ENCODE measurements at regions not wholly inside any gene's neighbourhood (a gene's known extent, or its start where the extent isn't known, plus 50 kb on each side); places are given as distances from the start of the nearest gene placed in this dataset.

GRCh38 chr3:160134964-160135363 is 90.3 kb upstream of the C3orf80 start:
- dilution Hi-C loops (cut with HindIII; ENCODE audit: low sequenced_read_pairs, unreplicated experiment) (no loop called here), intact Hi-C loops (cut with micrococcal nuclease) (no loop called here), in situ Hi-C loops (cut with MboI; ENCODE audit: low sequenced_read_pairs) (no loop called here)
- no peak overlapping the region for H2AK9ac ChIP-seq (replicated peaks; ENCODE audit: low read depth, low read length, poor library complexity)
- no peak overlapping the region for H2AK5ac ChIP-seq (ENCODE audit: low read depth, low read length)
- H3K14ac ChIP-seq (replicated peaks; ENCODE audit: low read depth, low read length) = no peak overlapping the region
- peak; percentile 96 for TF ChIP-seq CEBPB (IDR thresholded peaks at IDR 0.05; ENCODE audit: low read depth, low read length)
- no peak for TF ChIP-seq SMC3 (IDR thresholded peaks at IDR 0.05; ENCODE audit: low read depth, low read length)
- TF ChIP-seq MAFK (IDR thresholded peaks at IDR 0.05; ENCODE audit: low read depth, low read length) = no peak
- no peak for TF ChIP-seq NFE2L2 (IDR thresholded peaks at IDR 0.05; ENCODE audit: low read depth, low read length)
- TF ChIP-seq RFX5 (IDR thresholded peaks at IDR 0.05; ENCODE audit: low read depth, low read length) = no peak
- no peak for TF ChIP-seq CHD1 (IDR thresholded peaks at IDR 0.05; ENCODE audit: low read depth, low read length)
- no peak for TF ChIP-seq MXI1 (IDR thresholded peaks at IDR 0.05; ENCODE audit: borderline replicate concordance, low read depth, low read length)
- TF ChIP-seq USF2 (IDR thresholded peaks at IDR 0.05; ENCODE audit: low read depth, low read length) = no peak
- H3K9me1 ChIP-seq (ENCODE audit: insufficient read depth, low read length) = peaks cover 9% of the 10 kb centered on the region
- no peaks in the 10 kb centered on the region for H4K20me1 ChIP-seq (ENCODE audit: insufficient read depth, low read length)
- no peak overlapping the region for H4K5ac ChIP-seq (ENCODE audit: low read depth, low read length)
- no peak overlapping the region for H3K23ac ChIP-seq (ENCODE audit: low read depth, low read length)
- H3K4ac ChIP-seq (ENCODE audit: low read depth, low read length) = no peak overlapping the region; the same call in 1 of the 2 replicates
- H4K8ac ChIP-seq (ENCODE audit: low read depth in 2 of 2, low read length in 2 of 2) = peak overlapping the region in 1 of 2 experiments; percentile 35; a peak in 1 of 4 replicates
- H3K9me3 ChIP-seq (ENCODE audit: control insufficient read depth, insufficient read depth, low read length) = no peaks in the 10 kb centered on the region
- peak overlapping the region; percentile 20; the same call in 1 of the 2 replicates for H2BK120ac ChIP-seq (ENCODE audit: low read depth, low read length)
- WGBS, 2 experiments (ENCODE audit: extremely low coverage in 2 of 2, insufficient read length in 1 of 2) = no CpG with 5 or more reads among the region's 2 CpGs
- 0 out of 3 replicates have a peak overlapping the region, but pooled peaks have one; percentile 34 for H2BK15ac ChIP-seq (ENCODE audit: low read depth, low read length)
- ChIA-PET CTCF (interaction anchor here (0.6 to 0.8 kb wide), 2 partner anchors 16 to 69 kb away, joined by 3 to 4 read pairs; no protein-coding TSS in a partner anchor), POLR2A (ENCODE audit: unreplicated experiment) (no interaction called here)
- H3K56ac ChIP-seq (ENCODE audit: extremely low read depth, insufficient read depth, low read length) = no peak overlapping the region
- ATAC-seq (ENCODE audit: low read depth) (peak; percentile 52), DNase-seq (peak; percentile 75)
- H3K4me2 ChIP-seq (ENCODE audit: low read depth, low read length) = no peak overlapping the region
- H4K91ac ChIP-seq (ENCODE audit: insufficient read depth, low read depth, low read length) = no peak overlapping the region
- H3K4me3 ChIP-seq (ENCODE audit: insufficient read depth, low read depth, low read length) = no peak overlapping the region
- peaks cover 8% of the 10 kb centered on the region for H3K4me1 ChIP-seq (ENCODE audit: control insufficient read depth, insufficient read depth, low read length)
- H2BK5ac ChIP-seq (ENCODE audit: low read depth, low read length, poor library complexity, severe bottlenecking) = no peak overlapping the region
- H3K9ac ChIP-seq (ENCODE audit: low read depth, low read length) = no peak overlapping the region
- H3K27ac ChIP-seq (ENCODE audit: insufficient read depth, low read length) = no peak overlapping the region
- no peaks in the 10 kb centered on the region for H3K27me3 ChIP-seq (ENCODE audit: control insufficient read depth, insufficient read depth, low read length)
- no peak overlapping the region for H3K18ac ChIP-seq (ENCODE audit: low read depth, low read length)
- H3K79me1 ChIP-seq (ENCODE audit: low read depth in 1 of 2, low read length in 2 of 2) = no peaks in the 10 kb centered on the region
- no TSS peak for BruUV-seq (replicated peaks)
- H3K36me3 ChIP-seq (ENCODE audit: control insufficient read depth, insufficient read depth, low read length) = no peaks in the 10 kb centered on the region
- no peak overlapping the region for H2AFZ ChIP-seq (replicated peaks; ENCODE audit: low read length, poor library complexity)
- no peak overlapping the region for H2BK20ac ChIP-seq (ENCODE audit: low read depth, low read length)

Data from IMR-90 (cell line).